AG04449 (cell line): ENCODE measurements at regions not wholly inside any gene's neighbourhood (a gene's known extent, or its start where the extent isn't known, plus 50 kb on each side); places are given as distances from the start of the nearest gene placed in this dataset.

Source experiments
- CTCF ChIA-PET: fragments of 350-600 bp; formaldehyde crosslinking; extraction: SDS; loops from one replicate; lab custom pipeline; 2021; ENCODE audit warnings: antibody characterized with exemption; lab: Yijun Ruan, JAX
- POLR2A ChIA-PET: fragments of 400-600, 350-600 bp; formaldehyde crosslinking; extraction: SDS; loops from one replicate; lab custom pipeline; 2020; ENCODE audit warnings: antibody characterized with exemption, inconsistent platforms; lab: Yijun Ruan, JAX
- DNase-seq: peaks from one replicate; pipeline ENCODE4 v3.0.0-alpha.2; 2010; ENCODE audit warnings: low read depth, low spot score
- H3K4me3 ChIP-seq: 2 replicates; pipeline ENCODE4 v1.5.1; 2011; ENCODE audit warnings: low read depth, mild to moderate bottlenecking, control low read depth, low read length
- TF ChIP-seq, protein P1 (sequence below): IDR thresholded peaks from one replicate; pipeline ENCODE4 v1.5.1; 2011; ENCODE audit warnings: mild to moderate bottlenecking, moderate library complexity, low read length, control low read depth, inconsistent platforms; ENCODE audit not compliant: insufficient read depth; ENCODE audit errors: missing control alignments

- no peak overlapping the region for H3K4me3 ChIP-seq
- TF ChIP-seq, protein P1, sequence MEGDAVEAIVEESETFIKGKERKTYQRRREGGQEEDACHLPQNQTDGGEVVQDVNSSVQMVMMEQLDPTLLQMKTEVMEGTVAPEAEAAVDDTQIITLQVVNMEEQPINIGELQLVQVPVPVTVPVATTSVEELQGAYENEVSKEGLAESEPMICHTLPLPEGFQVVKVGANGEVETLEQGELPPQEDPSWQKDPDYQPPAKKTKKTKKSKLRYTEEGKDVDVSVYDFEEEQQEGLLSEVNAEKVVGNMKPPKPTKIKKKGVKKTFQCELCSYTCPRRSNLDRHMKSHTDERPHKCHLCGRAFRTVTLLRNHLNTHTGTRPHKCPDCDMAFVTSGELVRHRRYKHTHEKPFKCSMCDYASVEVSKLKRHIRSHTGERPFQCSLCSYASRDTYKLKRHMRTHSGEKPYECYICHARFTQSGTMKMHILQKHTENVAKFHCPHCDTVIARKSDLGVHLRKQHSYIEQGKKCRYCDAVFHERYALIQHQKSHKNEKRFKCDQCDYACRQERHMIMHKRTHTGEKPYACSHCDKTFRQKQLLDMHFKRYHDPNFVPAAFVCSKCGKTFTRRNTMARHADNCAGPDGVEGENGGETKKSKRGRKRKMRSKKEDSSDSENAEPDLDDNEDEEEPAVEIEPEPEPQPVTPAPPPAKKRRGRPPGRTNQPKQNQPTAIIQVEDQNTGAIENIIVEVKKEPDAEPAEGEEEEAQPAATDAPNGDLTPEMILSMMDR: no peak
- no peak for DNase-seq
- ChIA-PET CTCF (interaction anchor here (1.5 kb wide), 1 partner anchor 49 kb away, joined by 3 read pairs; no protein-coding TSS in a partner anchor), POLR2A (no interaction called here)
Observed at GRCh38 chr6:168153553-168153952, 74.5 kb upstream of the FRMD1 start.

- no peak overlapping the region for H3K4me3 ChIP-seq
- no peak for DNase-seq
- ChIA-PET CTCF (interaction anchor here (1.5 kb wide), 1 partner anchor 49 kb away, joined by 3 read pairs; no protein-coding TSS in a partner anchor), POLR2A (no interaction called here)
- TF ChIP-seq, protein P1: no peak
Observed at GRCh38 chr6:168152980-168153379, 74.0 kb upstream of the FRMD1 start.

DNA sequence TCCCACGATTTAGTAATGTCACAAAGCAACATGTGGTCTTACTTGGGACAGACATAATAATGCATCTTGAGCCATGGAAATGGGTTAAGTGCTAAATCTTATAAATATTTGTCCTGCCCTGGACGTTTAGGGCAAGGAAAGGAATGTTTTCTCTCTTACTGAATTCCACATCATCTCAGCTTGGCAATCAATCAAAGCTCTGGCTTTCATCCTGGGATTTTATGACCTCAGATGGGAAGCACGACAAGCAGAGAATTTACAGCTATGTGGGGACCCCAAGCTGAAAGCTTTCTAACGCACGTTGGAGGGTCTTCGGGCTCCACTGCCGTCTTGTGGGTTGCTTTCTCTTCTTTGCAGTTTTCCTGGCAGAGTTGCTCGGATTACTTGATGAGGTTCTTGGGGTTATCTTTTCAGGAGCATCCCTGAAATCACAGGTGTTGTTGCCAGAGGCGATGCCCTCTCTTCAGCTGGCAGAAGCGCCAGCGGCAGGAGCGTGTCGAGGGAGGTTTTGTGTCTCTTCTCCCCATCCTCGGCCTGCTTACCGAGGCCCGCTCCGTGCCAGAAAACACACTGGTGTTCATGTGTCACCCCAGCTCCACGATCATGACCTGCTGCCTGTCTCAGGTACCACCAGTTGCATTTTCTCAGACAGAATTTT is 73.4 kb upstream of the FRMD1 start:
- ChIA-PET POLR2A (no interaction called here), CTCF (interaction anchor here (1.2 to 1.5 kb wide), 2 partner anchors 10 to 50 kb away, joined by 3 read pairs; no protein-coding TSS in a partner anchor)
- no peak overlapping the region for H3K4me3 ChIP-seq
- DNase-seq: no peak
- TF ChIP-seq, protein P1: no peak

DNA sequence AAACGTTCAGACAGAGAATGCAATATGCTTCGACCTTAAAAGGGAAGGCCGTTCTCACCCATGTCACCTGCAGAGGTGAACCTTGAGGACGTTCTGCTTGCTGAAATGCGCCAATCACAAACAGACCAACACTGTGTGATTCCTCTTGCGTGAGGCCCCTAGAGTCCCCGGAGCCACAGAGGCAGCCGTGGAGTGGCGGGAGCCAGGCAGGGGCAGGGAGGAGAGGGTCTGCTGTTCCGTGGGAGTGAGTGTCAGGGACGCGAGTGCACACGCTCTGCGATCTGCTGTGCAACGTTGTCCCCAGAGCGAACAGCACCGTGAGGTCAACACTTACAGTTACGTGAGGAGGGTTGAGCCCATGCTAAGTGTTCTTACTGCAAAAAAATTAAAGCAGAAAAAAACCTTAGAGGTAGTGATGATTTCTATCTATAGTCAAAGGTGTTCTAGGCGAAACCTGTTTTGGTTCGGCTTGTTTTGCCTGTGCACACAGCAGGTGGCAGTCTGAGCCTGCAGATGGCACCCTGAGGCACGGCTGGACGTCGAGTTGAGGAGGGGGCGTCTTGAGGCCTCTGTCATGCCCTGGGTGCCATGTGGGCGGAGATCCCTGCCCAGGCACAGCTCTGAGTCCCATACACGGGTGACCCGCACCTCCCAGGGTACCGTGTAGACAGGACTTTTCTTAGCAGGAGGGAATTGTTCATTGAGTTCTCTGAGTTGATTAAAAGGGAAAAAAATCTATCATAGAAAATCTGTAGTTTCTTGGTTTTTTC is 71.7 kb upstream of the FRMD1 start:
- DNase-seq: no peak
- TF ChIP-seq, protein P1: peak; percentile 40
- no peak overlapping the region for H3K4me3 ChIP-seq
- CTCF ChIA-PET: no interaction called here
- POLR2A ChIA-PET: no interaction called here

DNA sequence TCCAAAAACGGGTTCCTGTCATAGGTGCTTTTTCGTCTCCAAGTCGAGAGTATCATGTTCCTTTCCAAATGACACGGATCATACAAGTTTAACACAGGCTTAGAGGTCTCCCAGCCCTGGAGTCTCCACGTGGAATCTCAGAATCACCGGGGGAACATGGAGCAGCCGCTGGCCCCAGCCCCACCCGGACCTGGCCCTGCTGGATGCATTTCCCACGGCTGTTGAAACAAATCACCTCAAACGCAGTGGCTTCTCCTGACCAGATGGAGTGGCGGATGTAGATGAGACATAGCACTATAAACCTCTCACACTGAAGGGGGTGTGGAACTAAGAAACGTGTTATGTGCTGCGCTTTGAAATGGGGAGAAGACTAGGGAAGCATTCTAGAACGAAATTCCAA is 70.0 kb upstream of the FRMD1 start:
- ChIA-PET CTCF (no interaction called here), POLR2A (no interaction called here)
- TF ChIP-seq, protein P1: no peak
- no peak for DNase-seq
- H3K4me3 ChIP-seq: no peak overlapping the region

- CTCF ChIA-PET: no interaction called here
- POLR2A ChIA-PET: no interaction called here
- TF ChIP-seq, protein P1: no peak
- no peak overlapping the region for H3K4me3 ChIP-seq
- DNase-seq: no peak
Observed at GRCh38 chr6:168148231-168148849, 69.3 kb upstream of the FRMD1 start.
